ENCODE measurements at regions not wholly inside any gene's neighbourhood (a gene's known extent, or its start where the extent isn't known, plus 50 kb on each side); places are given as distances from the start of the nearest gene placed in this dataset.
A peak's percentile ranks its signal among the peaks of the same experiment; 100 is the strongest.

DNA sequence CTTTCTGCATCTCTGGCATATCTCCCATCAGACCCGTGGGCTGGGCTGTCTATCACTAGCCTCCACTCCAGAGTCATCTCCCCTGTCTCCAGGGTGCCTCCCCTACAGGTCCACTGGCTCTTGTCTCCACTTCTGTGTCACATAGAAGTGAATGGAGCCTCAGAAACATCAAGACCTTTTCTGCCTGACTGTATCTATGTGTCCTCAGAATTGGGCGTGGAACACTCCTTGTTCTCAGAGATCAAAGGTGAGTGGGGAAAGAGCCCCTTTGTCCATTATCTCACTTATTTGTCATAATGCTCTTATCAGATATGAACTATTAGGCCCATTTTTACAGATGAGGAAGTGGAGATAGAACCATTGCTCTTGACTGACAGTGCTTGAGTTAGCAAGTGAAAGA, 211.0 kb downstream of the CYRIA start:
- 69 to 94% methylated on average over 2 of the region's 2 CpGs for WGBS, 2 donors
- H3K4me3 ChIP-seq: no peak overlapping the region
- ATAC-seq (ENCODE audit: insufficient read depth, low FRiP score) (no peak), DNase-seq (no peak)
- H3K36me3 ChIP-seq (ENCODE audit: control insufficient read depth in 4 of 4, insufficient read depth in 4 of 4, low read length in 4 of 4): no peaks in the 10 kb centered on the region
- peaks cover 0 to 7% (median 0%) of the 10 kb centered on the region in 5 donors for H3K4me1 ChIP-seq (ENCODE audit: control insufficient read depth in 5 of 5, insufficient read depth in 5 of 5, low read length in 5 of 5)
- no peaks in the 10 kb centered on the region for H3K27me3 ChIP-seq (ENCODE audit: control insufficient read depth in 3 of 3, insufficient read depth in 3 of 3, low read length in 2 of 3)
- no peak for TF ChIP-seq CTCF (IDR thresholded peaks at IDR 0.05; ENCODE audit: control extremely low read depth, extremely low read depth)
- H3K9me3 ChIP-seq (ENCODE audit: control insufficient read depth in 4 of 4, insufficient read depth in 3 of 4, low read length in 3 of 4): peaks cover 0 to 5% (median 0%) of the 10 kb centered on the region in 4 donors
- no peak overlapping the region for H3K9ac ChIP-seq (ENCODE audit: insufficient read depth in 1 of 2, low read length in 2 of 2)
- no peak overlapping the region for H3K27ac ChIP-seq (ENCODE audit: low read depth in 1 of 2, low read length in 1 of 2)

DNA sequence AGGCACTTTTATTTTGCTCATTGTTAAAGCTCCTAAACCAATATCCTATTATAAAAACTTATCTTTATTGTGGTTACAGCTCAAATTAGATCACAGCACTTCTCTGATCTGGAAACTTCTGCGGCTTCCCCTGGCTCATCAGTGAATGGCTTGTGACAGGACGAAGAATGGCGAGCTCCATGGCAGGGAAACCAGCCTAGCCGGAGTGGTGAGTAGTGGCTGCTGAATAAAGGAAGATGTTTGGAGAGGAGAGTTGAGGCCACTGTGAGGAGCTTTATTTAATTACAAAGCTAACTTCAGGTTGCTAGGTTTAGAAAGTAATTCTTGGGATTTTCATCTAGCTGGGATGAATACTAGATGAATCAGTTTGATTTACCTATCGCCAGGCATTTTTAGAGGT, 213.5 kb downstream of the CYRIA start:
- Histone ChIP-seq H3K27me3 (ENCODE audit: control insufficient read depth in 3 of 3, insufficient read depth in 3 of 3, low read length in 2 of 3) (no peaks in the 10 kb centered on the region), H3K4me3 (no peak overlapping the region), H3K36me3 (ENCODE audit: control insufficient read depth in 4 of 4, insufficient read depth in 4 of 4, low read length in 4 of 4) (no peaks in the 10 kb centered on the region), H3K4me1 (ENCODE audit: control insufficient read depth in 5 of 5, insufficient read depth in 5 of 5, low read length in 5 of 5) (peaks cover 0 to under 1% (median 0%) of the 10 kb centered on the region in 5 donors), H3K9me3 (ENCODE audit: control insufficient read depth in 4 of 4, insufficient read depth in 3 of 4, low read length in 3 of 4) (no peaks in the 10 kb centered on the region), H3K27ac (ENCODE audit: low read depth in 1 of 2, low read length in 1 of 2) (no peak overlapping the region), H3K9ac (ENCODE audit: insufficient read depth in 1 of 2, low read length in 2 of 2) (no peak overlapping the region)
- 90 to 92% methylated on average over 5 of the region's 5 CpGs for WGBS, 2 donors
- no peak for TF ChIP-seq CTCF (IDR thresholded peaks at IDR 0.05; ENCODE audit: control extremely low read depth, extremely low read depth)
- ATAC-seq (ENCODE audit: insufficient read depth, low FRiP score) (no peak), DNase-seq (no peak)

DNA sequence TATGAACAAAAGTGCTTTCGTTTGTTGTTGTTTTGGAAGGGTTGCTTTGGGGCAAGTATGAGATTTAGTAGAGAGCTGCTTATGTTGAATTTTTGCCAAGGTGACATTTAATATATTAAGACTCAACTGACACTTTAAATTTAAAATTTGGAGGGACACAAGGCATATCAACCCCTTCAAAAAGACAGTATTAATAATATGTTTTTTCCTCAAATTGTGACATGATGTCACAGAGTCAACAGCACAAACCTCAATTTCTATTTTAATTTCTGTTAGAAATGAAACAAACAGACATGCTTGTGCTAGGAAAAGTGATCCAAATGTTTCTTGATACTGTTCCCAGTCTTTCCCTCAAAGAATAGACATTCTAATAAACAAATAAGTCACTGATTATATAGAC, 218.9 kb downstream of the CYRIA start:
- ATAC-seq (ENCODE audit: insufficient read depth, low FRiP score) (no peak), DNase-seq (peak in 2 of 3 donors; percentile 52 to 67)
- H3K27me3 ChIP-seq (ENCODE audit: control insufficient read depth in 3 of 3, insufficient read depth in 3 of 3, low read length in 2 of 3): no peaks in the 10 kb centered on the region
- 82 to 85% methylated on average over 1 of the region's 1 CpG for WGBS, 2 donors
- H3K36me3 ChIP-seq (ENCODE audit: control insufficient read depth in 4 of 4, insufficient read depth in 4 of 4, low read length in 4 of 4): no peaks in the 10 kb centered on the region
- no peak overlapping the region for H3K9ac ChIP-seq (ENCODE audit: insufficient read depth in 1 of 2, low read length in 2 of 2)
- no peak overlapping the region for H3K27ac ChIP-seq (ENCODE audit: low read depth in 1 of 2, low read length in 1 of 2)
- peaks cover 0 to 7% (median 0%) of the 10 kb centered on the region in 5 donors for H3K4me1 ChIP-seq (ENCODE audit: control insufficient read depth in 5 of 5, insufficient read depth in 5 of 5, low read length in 5 of 5)
- no peak overlapping the region for H3K4me3 ChIP-seq
- H3K9me3 ChIP-seq (ENCODE audit: control insufficient read depth in 4 of 4, insufficient read depth in 3 of 4, low read length in 3 of 4): peaks cover 0 to 1% (median 0%) of the 10 kb centered on the region in 4 donors
- no peak for TF ChIP-seq CTCF (IDR thresholded peaks at IDR 0.05; ENCODE audit: control extremely low read depth, extremely low read depth)

DNA sequence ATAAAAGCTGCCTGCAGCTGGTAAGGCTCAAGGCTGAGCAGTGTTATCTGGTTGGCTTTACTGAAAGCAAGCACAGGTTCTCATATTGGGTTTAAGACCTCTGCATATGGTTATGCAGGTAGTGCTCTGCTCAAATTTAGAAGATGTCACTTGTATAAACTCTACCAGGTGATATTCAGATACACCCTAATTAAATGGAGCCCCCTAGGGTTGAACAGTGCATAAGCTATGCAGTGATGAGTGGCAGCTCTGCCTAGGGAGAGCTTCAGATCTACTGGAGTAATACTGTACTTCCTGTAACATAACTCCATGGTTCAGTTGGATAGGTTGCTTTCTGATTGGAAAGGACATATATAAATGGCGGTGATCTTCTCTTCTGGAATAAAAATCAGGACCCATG, 222.7 kb downstream of the CYRIA start:
- no peak for DNase-seq
- peaks cover 0 to 4% (median 0%) of the 10 kb centered on the region in 4 donors for H3K9me3 ChIP-seq (ENCODE audit: control insufficient read depth in 4 of 4, insufficient read depth in 3 of 4, low read length in 3 of 4)
- ATAC-seq (ENCODE audit: insufficient read depth, low FRiP score): no peak
- H3K9ac ChIP-seq (ENCODE audit: insufficient read depth in 1 of 2, low read length in 2 of 2): no peak overlapping the region
- H3K4me3 ChIP-seq: no peak overlapping the region
- no peak overlapping the region for H3K27ac ChIP-seq (ENCODE audit: low read depth in 1 of 2, low read length in 1 of 2)
- TF ChIP-seq CTCF (IDR thresholded peaks at IDR 0.05; ENCODE audit: control extremely low read depth, extremely low read depth): no peak
- 91 to 93% methylated on average over 1 of the region's 1 CpG for WGBS, 2 donors
- peaks cover 0 to 7% (median 0%) of the 10 kb centered on the region in 5 donors for H3K4me1 ChIP-seq (ENCODE audit: control insufficient read depth in 5 of 5, insufficient read depth in 5 of 5, low read length in 5 of 5)
- H3K27me3 ChIP-seq (ENCODE audit: control insufficient read depth in 3 of 3, insufficient read depth in 3 of 3, low read length in 2 of 3): no peaks in the 10 kb centered on the region
- H3K36me3 ChIP-seq (ENCODE audit: control insufficient read depth in 4 of 4, insufficient read depth in 4 of 4, low read length in 4 of 4): no peaks in the 10 kb centered on the region
